Adrenal gland (tissue), 5 donors: ENCODE measurements at regions not wholly inside any gene's neighbourhood (a gene's known extent, or its start where the extent isn't known, plus 50 kb on each side); places are given as distances from the start of the nearest gene placed in this dataset.

Experiments
- CTCF ChIP-seq, 6 experiments: fragments of 450-650 bp in 4 of 6; fragments of 200-600 bp in 2 of 6; sonication (generic) in 1 of 6; IDR thresholded peaks; 1 replicate in 5 of 6; 2 replicates in 1 of 6; pipeline versions ENCODE4 v1.5.1 to v1.8.0; 2016 to 2021; ENCODE audit warnings: antibody characterized with exemption in 6 of 6, mild to moderate bottlenecking in 2 of 6, moderate library complexity in 1 of 6
- POLR2A ChIP-seq, 2 donors: fragments of 450-650 bp; IDR thresholded peaks; one replicate each; pipeline ENCODE4 v1.6.1; 2017; ENCODE audit warnings: antibody characterized with exemption in 2 of 2, mild to moderate bottlenecking in 2 of 2, moderate library complexity in 1 of 2
- donor health status: DM: no; HTN: no; CAD: no.

GRCh38 chr9:20216438-20216837 lies 405.9 kb downstream of the MLLT3 start:
- TF ChIP-seq POLR2A (IDR thresholded peaks at IDR 0.05) = no peak
- no peak for TF ChIP-seq CTCF (IDR thresholded peaks at IDR 0.05)
